ENCODE measurements at regions not wholly inside any gene's neighbourhood (a gene's known extent, or its start where the extent isn't known, plus 50 kb on each side); places are given as distances from the start of the nearest gene placed in this dataset.

DNA sequence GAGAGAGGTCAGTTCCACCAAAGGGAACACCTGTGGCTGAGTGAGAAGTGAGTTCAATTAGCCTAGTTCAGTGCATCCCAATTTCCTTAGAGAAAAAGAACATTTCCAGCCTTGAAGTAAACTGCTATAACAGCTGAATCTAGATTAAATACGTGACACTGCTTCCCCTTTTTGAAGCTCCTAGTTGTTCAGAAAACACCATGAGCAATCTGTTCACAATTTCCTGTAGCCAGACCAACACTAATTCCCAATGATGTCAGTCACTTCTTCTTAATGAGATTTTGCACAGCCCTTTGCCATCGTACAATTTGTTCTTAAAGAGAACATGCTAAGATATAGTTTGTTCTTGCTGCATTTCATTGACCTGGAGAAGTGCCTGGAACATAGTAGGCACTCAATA is 144.6 kb upstream of the EDNRA start:
- no peak overlapping the region for H3K4me3 ChIP-seq (ENCODE audit: low read depth, low read length)
- DNase-seq (ENCODE audit: low read depth): no peak

GRCh38 chr4:147339100-147339499 is 141.8 kb upstream of the EDNRA start:
- DNase-seq (ENCODE audit: low read depth): no peak
- no peak for TF ChIP-seq POLR2A (IDR thresholded peaks at IDR 0.05; ENCODE audit: extremely low read depth, insufficient read length)
- TF ChIP-seq, protein P1, sequence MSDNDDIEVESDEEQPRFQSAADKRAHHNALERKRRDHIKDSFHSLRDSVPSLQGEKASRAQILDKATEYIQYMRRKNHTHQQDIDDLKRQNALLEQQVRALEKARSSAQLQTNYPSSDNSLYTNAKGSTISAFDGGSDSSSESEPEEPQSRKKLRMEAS (IDR thresholded peaks at IDR 0.05; ENCODE audit: low read depth, low read length): no peak
- TF ChIP-seq CTCF (IDR thresholded peaks at IDR 0.05; ENCODE audit: low read depth, low read length): no peak
- no peak for TF ChIP-seq MYC (IDR thresholded peaks at IDR 0.05; ENCODE audit: low read depth, low read length)
- no peak overlapping the region for H3K4me3 ChIP-seq (ENCODE audit: low read depth, low read length)

More for the DNA sequence above, 144.6 kb upstream of the EDNRA start:
- no peak for TF ChIP-seq MYC (IDR thresholded peaks at IDR 0.05; ENCODE audit: low read depth, low read length)
- TF ChIP-seq CTCF (IDR thresholded peaks at IDR 0.05; ENCODE audit: low read depth, low read length): no peak
- TF ChIP-seq POLR2A (IDR thresholded peaks at IDR 0.05; ENCODE audit: extremely low read depth, insufficient read length): no peak
- TF ChIP-seq, protein P1 (IDR thresholded peaks at IDR 0.05; ENCODE audit: low read depth, low read length): no peak

- TF ChIP-seq POLR2A (IDR thresholded peaks at IDR 0.05; ENCODE audit: extremely low read depth, insufficient read length) (no peak), MYC (IDR thresholded peaks at IDR 0.05; ENCODE audit: low read depth, low read length) (no peak), CTCF (IDR thresholded peaks at IDR 0.05; ENCODE audit: low read depth, low read length) (no peak)
- TF ChIP-seq, protein P1 (IDR thresholded peaks at IDR 0.05; ENCODE audit: low read depth, low read length): no peak
- H3K4me3 ChIP-seq (ENCODE audit: low read depth, low read length): no peak overlapping the region
- DNase-seq (ENCODE audit: low read depth): no peak
Measured at GRCh38 chr4:147340111-147340510, 140.8 kb upstream of the EDNRA start.

DNA sequence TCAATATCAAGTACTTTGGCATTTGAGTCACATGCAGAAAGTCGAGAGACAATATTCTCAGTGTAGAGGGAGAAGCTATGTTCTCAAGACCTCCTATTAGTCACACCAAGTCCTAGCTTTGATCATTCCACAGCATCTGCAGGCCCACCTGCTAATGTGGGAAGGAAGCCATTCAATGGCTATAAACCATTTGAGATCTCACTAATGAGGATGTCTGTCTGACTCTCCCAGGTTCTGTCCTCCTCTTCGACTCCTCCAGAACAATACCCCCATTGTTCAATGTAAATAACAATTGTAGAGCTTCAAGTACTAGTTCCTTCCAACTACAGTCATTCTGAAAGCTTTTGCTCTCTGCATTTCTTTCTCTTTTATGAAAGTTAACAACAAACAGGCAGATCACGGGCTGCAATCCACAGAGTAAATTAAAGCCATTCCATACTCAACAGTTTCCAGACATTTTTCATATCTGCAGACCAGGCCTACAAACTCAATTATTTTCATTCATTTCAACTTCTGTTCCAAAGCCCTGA is 140.2 kb upstream of the EDNRA start:
- TF ChIP-seq, protein P1 (IDR thresholded peaks at IDR 0.05; ENCODE audit: low read depth, low read length): no peak
- TF ChIP-seq POLR2A (IDR thresholded peaks at IDR 0.05; ENCODE audit: extremely low read depth, insufficient read length) (no peak), CTCF (IDR thresholded peaks at IDR 0.05; ENCODE audit: low read depth, low read length) (no peak), MYC (IDR thresholded peaks at IDR 0.05; ENCODE audit: low read depth, low read length) (no peak)
- no peak overlapping the region for H3K4me3 ChIP-seq (ENCODE audit: low read depth, low read length)
- no peak for DNase-seq (ENCODE audit: low read depth)

GRCh38 chr4:147343692-147344091 is 137.2 kb upstream of the EDNRA start:
- TF ChIP-seq MYC (IDR thresholded peaks at IDR 0.05; ENCODE audit: low read depth, low read length) (no peak), POLR2A (IDR thresholded peaks at IDR 0.05; ENCODE audit: extremely low read depth, insufficient read length) (no peak), CTCF (IDR thresholded peaks at IDR 0.05; ENCODE audit: low read depth, low read length) (no peak)
- TF ChIP-seq, protein P1 (IDR thresholded peaks at IDR 0.05; ENCODE audit: low read depth, low read length): no peak
- DNase-seq (ENCODE audit: low read depth): no peak
- no peak overlapping the region for H3K4me3 ChIP-seq (ENCODE audit: low read depth, low read length)
